SU-DHL-6 (cell line): ENCODE measurements at regions not wholly inside any gene's neighbourhood (a gene's known extent, or its start where the extent isn't known, plus 50 kb on each side); places are given as distances from the start of the nearest gene placed in this dataset.

Experiments used
- H2AFZ ChIP-seq: fragments of 200-600 bp; sonication (generic); 2 replicates; pipeline ENCODE4 v1.6.1; 2014; ENCODE audit warnings: low read depth, mild to moderate bottlenecking, moderate library complexity, mixed read lengths, antibody characterized with exemption, low read length; ENCODE audit not compliant: severe bottlenecking
- H3F3A ChIP-seq: fragments of 200-600 bp; shearing (Covaris generic); 2 replicates; pipeline ENCODE4 v1.6.0; 2016; ENCODE audit warnings: antibody characterized with exemption, mild to moderate bottlenecking; ENCODE audit not compliant: insufficient read depth
- H3K27ac ChIP-seq: fragments of 200-600 bp; sonication (generic); 2 replicates; pipeline ENCODE4 v1.5.1; 2016; ENCODE audit warnings: low read depth, mild to moderate bottlenecking, low read length, moderate library complexity, mixed read lengths
- H3K27me3 ChIP-seq: fragments of 200-600 bp; sonication (generic), shearing (Covaris generic); 2 replicates; pipeline ENCODE4 v1.6.0; 2014; ENCODE audit warnings: mild to moderate bottlenecking, low read length
- H3K36me3 ChIP-seq: fragments of 200-600 bp; sonication (generic); 2 replicates; pipeline ENCODE4 v1.6.1; 2014; ENCODE audit warnings: mild to moderate bottlenecking, low read length, mixed read lengths
- H3K4me2 ChIP-seq: fragments of 300-600, 200-600 bp; shearing (Covaris generic), sonication (generic); 2 replicates; pipeline ENCODE4 v1.6.0; 2014; ENCODE audit warnings: low read length, low read depth, mild to moderate bottlenecking; ENCODE audit not compliant: poor library complexity, severe bottlenecking
- H3K4me3 ChIP-seq: fragments of 200-600 bp; sonication (generic); 2 replicates; pipeline ENCODE4 v1.5.1; 2014; ENCODE audit warnings: antibody characterized with exemption, low read length, mild to moderate bottlenecking, mixed read lengths; ENCODE audit not compliant: insufficient read depth, poor library complexity, severe bottlenecking
- H3K79me2 ChIP-seq: fragments of 200-600 bp; sonication (generic); 2 replicates; pipeline ENCODE4 v1.6.1; 2014; ENCODE audit warnings: mild to moderate bottlenecking, low read length, moderate library complexity; ENCODE audit not compliant: insufficient read depth
- H3K9ac ChIP-seq: fragments of 200-600 bp; sonication (generic); 2 replicates; pipeline ENCODE4 v1.7.0; 2014; ENCODE audit warnings: mild to moderate bottlenecking, low read length
- H3K9me2 ChIP-seq: fragments of 200-600 bp; sonication (generic); replicated peaks from 2 replicates; pipeline ENCODE4 v1.6.1; 2014; ENCODE audit warnings: low read length; ENCODE audit not compliant: insufficient read depth
- H3K9me3 ChIP-seq: fragments of 200-600 bp; sonication (generic); 2 replicates; pipeline ENCODE4 v1.6.1; 2014; ENCODE audit warnings: low read length, mixed read lengths; ENCODE audit not compliant: insufficient read depth
- H4K20me1 ChIP-seq: fragments of 200-600 bp; sonication (generic); 2 replicates; pipeline ENCODE4 v1.6.1; 2014; ENCODE audit warnings: low read depth, mild to moderate bottlenecking, antibody characterized with exemption, low read length, moderate library complexity, mixed read lengths
- CTCF ChIP-seq: fragments of 200-600 bp; sonication (generic); IDR thresholded peaks from one replicate; pipeline ENCODE4 v1.5.1; 2017; ENCODE audit warnings: antibody characterized with exemption, mild to moderate bottlenecking, low read length, moderate library complexity; ENCODE audit not compliant: insufficient read depth, poor library complexity, severe bottlenecking
- EZH2phosphoT487 ChIP-seq: fragments of 200-600 bp; sonication (generic), shearing (Covaris generic); conservative IDR thresholded peaks from 2 replicates; pipeline ENCODE4 v1.6.1; 2018; ENCODE audit warnings: mild to moderate bottlenecking, antibody characterized with exemption, low read length, moderate library complexity, mixed read lengths

GRCh38 chr2:41743324-41743723 lies 304.5 kb upstream of the PKDCC start:
- Histone ChIP-seq H4K20me1 (no peaks in the 10 kb centered on the region), H3K9me2 (no peaks in the 10 kb centered on the region), H3K27ac (no peak overlapping the region), H3K27me3 (no peaks in the 10 kb centered on the region), H3K4me2 (no peak overlapping the region), H2AFZ (no peak overlapping the region), H3K79me2 (no peaks in the 10 kb centered on the region), H3K4me3 (no peak overlapping the region), H3F3A (no peaks in the 10 kb centered on the region), H3K36me3 (no peaks in the 10 kb centered on the region), H3K9ac (no peak overlapping the region), H3K9me3 (no peaks in the 10 kb centered on the region)
- TF ChIP-seq CTCF (no peak), EZH2phosphoT487 (no peak)

- no peak overlapping the region for H3K4me3 ChIP-seq
- no peaks in the 10 kb centered on the region for H3F3A ChIP-seq
- no peaks in the 10 kb centered on the region for H4K20me1 ChIP-seq
- H3K9ac ChIP-seq: no peak overlapping the region
- H3K27me3 ChIP-seq: no peaks in the 10 kb centered on the region
- no peaks in the 10 kb centered on the region for H3K9me2 ChIP-seq
- H2AFZ ChIP-seq: no peak overlapping the region
- no peaks in the 10 kb centered on the region for H3K9me3 ChIP-seq
- H3K36me3 ChIP-seq: no peaks in the 10 kb centered on the region
- no peak overlapping the region for H3K4me2 ChIP-seq
- no peak for TF ChIP-seq EZH2phosphoT487
- no peak for TF ChIP-seq CTCF
- H3K79me2 ChIP-seq: no peaks in the 10 kb centered on the region
- no peak overlapping the region for H3K27ac ChIP-seq
These were observed 297.0 kb upstream of the PKDCC start for GRCh38 chr2:41750829-41751228.

GRCh38 chr2:41759880-41760279 lies 287.9 kb upstream of the PKDCC start:
- Histone ChIP-seq H3K27me3 (no peaks in the 10 kb centered on the region), H3K27ac (no peak overlapping the region), H3K36me3 (no peaks in the 10 kb centered on the region), H3F3A (no peaks in the 10 kb centered on the region), H3K9me3 (no peaks in the 10 kb centered on the region), H2AFZ (no peak overlapping the region), H3K4me3 (no peak overlapping the region), H4K20me1 (no peaks in the 10 kb centered on the region), H3K9ac (no peak overlapping the region), H3K79me2 (no peaks in the 10 kb centered on the region), H3K4me2 (no peak overlapping the region), H3K9me2 (no peaks in the 10 kb centered on the region)
- TF ChIP-seq EZH2phosphoT487: no peak
- no peak for TF ChIP-seq CTCF

GRCh38 chr2:41763141-41763540 lies 284.7 kb upstream of the PKDCC start:
- Histone ChIP-seq H3K27ac (no peak overlapping the region), H2AFZ (no peak overlapping the region), H3F3A (no peaks in the 10 kb centered on the region), H3K79me2 (no peaks in the 10 kb centered on the region), H3K9me2 (no peaks in the 10 kb centered on the region), H4K20me1 (no peaks in the 10 kb centered on the region), H3K9ac (no peak overlapping the region), H3K27me3 (no peaks in the 10 kb centered on the region), H3K9me3 (no peaks in the 10 kb centered on the region), H3K36me3 (no peaks in the 10 kb centered on the region), H3K4me3 (no peak overlapping the region), H3K4me2 (no peak overlapping the region)
- TF ChIP-seq CTCF (no peak), EZH2phosphoT487 (no peak)
